Neural cell (in vitro differentiated cells): ENCODE measurements at regions not wholly inside any gene's neighbourhood (a gene's known extent, or its start where the extent isn't known, plus 50 kb on each side); places are given as distances from the start of the nearest gene placed in this dataset.

ENCODE experiments used
- H2AFZ ChIP-seq: fragments of 200-600, 300-800 bp; sonication (generic), shearing (Covaris generic); 2 replicates; pipeline ENCODE4 v1.6.0; 2014; ENCODE audit warnings: low read depth, mild to moderate bottlenecking, antibody characterized with exemption, low read length, moderate library complexity
- H3F3A ChIP-seq: fragments of 200-600 bp; shearing (Covaris generic); 2 replicates; pipeline ENCODE4 v1.6.1; 2016; ENCODE audit warnings: mild to moderate bottlenecking, moderate library complexity, mixed read lengths, antibody characterized with exemption, low read length; ENCODE audit not compliant: insufficient read depth, poor library complexity, severe bottlenecking
- H3K27ac ChIP-seq: fragments of 200-600, 300-800 bp; sonication (generic), shearing (Covaris generic); 2 replicates; pipeline ENCODE4 v1.5.1; 2014; ENCODE audit warnings: mild to moderate bottlenecking, low read length, moderate library complexity
- H3K27me3 ChIP-seq: fragments of 300-800, 200-600 bp; sonication (generic), shearing (Covaris generic); 2 replicates; pipeline ENCODE4 v1.6.0; 2014; ENCODE audit warnings: mild to moderate bottlenecking, low read depth, low read length, moderate library complexity; ENCODE audit not compliant: insufficient read depth
- H3K36me3 ChIP-seq: fragments of 300-800, 200-600 bp; sonication (generic), shearing (Covaris generic); 2 replicates; pipeline ENCODE4 v1.5.1; 2014; ENCODE audit warnings: mild to moderate bottlenecking, antibody characterized with exemption, low read length, moderate library complexity; ENCODE audit not compliant: insufficient read depth
- H3K4me2 ChIP-seq: fragments of 300-800, 200-600 bp; sonication (generic), shearing (Covaris generic); 2 replicates; pipeline ENCODE4 v1.6.0; 2014; ENCODE audit warnings: mild to moderate bottlenecking, low read length
- H3K4me3 ChIP-seq: fragments of 300-800, 200-600 bp; sonication (generic), shearing (Covaris generic); 2 replicates; pipeline ENCODE4 v1.5.1; 2014; ENCODE audit warnings: mild to moderate bottlenecking, low read length, moderate library complexity
- H3K79me2 ChIP-seq: fragments of 200-600 bp; shearing (Covaris generic); replicated peaks from 2 replicates; pipeline ENCODE4 v1.6.0; 2014; ENCODE audit warnings: mild to moderate bottlenecking, low read length, moderate library complexity; ENCODE audit not compliant: insufficient read depth
- H3K9ac ChIP-seq: fragments of 300-800, 200-600 bp; sonication (generic), shearing (Covaris generic); 2 replicates; pipeline ENCODE4 v1.6.1; 2016; ENCODE audit warnings: mild to moderate bottlenecking, low read length, mixed read lengths
- H3K9me2 ChIP-seq: fragments of 200-600 bp; shearing (Covaris generic); 2 replicates; pipeline ENCODE4 v1.6.1; 2016; ENCODE audit warnings: mild to moderate bottlenecking, low read length, mixed read lengths; ENCODE audit not compliant: insufficient read depth
- H3K9me3 ChIP-seq: fragments of 200-600, 300-800 bp; sonication (generic), shearing (Covaris generic); 2 replicates; pipeline ENCODE4 v1.6.1; 2016; ENCODE audit warnings: mild to moderate bottlenecking, mixed run types, low read length, moderate library complexity, mixed read lengths
- H4K20me1 ChIP-seq: fragments of 200-600 bp; shearing (Covaris generic); 2 replicates; pipeline ENCODE4 v1.6.1; 2016; ENCODE audit warnings: mild to moderate bottlenecking, mixed run types; ENCODE audit not compliant: insufficient read depth
- CTCF ChIP-seq: fragments of 450-650 bp; IDR thresholded peaks from 2 replicates; pipeline ENCODE4 v1.5.1; 2014; ENCODE audit warnings: antibody characterized with exemption, mild to moderate bottlenecking, moderate library complexity; ENCODE audit not compliant: poor library complexity, severe bottlenecking
- EP300 ChIP-seq: fragments of 450-650 bp; conservative IDR thresholded peaks from 2 replicates; pipeline ENCODE4 v1.6.1; 2014; ENCODE audit warnings: antibody characterized with exemption, mild to moderate bottlenecking, moderate library complexity; ENCODE audit not compliant: poor library complexity, severe bottlenecking
- EZH2 ChIP-seq: fragments of 200-600, 300-800 bp; shearing (Covaris generic), sonication (generic); IDR thresholded peaks from 2 replicates; pipeline ENCODE4 v1.6.1; 2014; ENCODE audit warnings: antibody characterized with exemption, low read length, borderline replicate concordance, mild to moderate bottlenecking; ENCODE audit not compliant: insufficient read depth, poor library complexity, severe bottlenecking
- MXI1 ChIP-seq: fragments of 450-650 bp; conservative IDR thresholded peaks from 2 replicates; pipeline ENCODE4 v1.6.1; 2014; ENCODE audit warnings: antibody characterized with exemption, mild to moderate bottlenecking; ENCODE audit not compliant: poor library complexity, severe bottlenecking
- POLR2AphosphoS5 ChIP-seq: IDR thresholded peaks from 2 replicates; pipeline ENCODE4 v1.6.1; 2012
- RAD21 ChIP-seq: fragments of 450-650 bp; conservative IDR thresholded peaks from 2 replicates; pipeline ENCODE4 v1.6.1; 2014; ENCODE audit warnings: antibody characterized with exemption, mild to moderate bottlenecking, moderate library complexity
- REST ChIP-seq: IDR thresholded peaks from 2 replicates; pipeline ENCODE4 v1.6.1; 2012; ENCODE audit warnings: borderline replicate concordance
- SMC3 ChIP-seq: fragments of 450-650 bp; conservative IDR thresholded peaks from 2 replicates; pipeline ENCODE4 v1.6.1; 2014; ENCODE audit warnings: antibody characterized with exemption, mild to moderate bottlenecking, moderate library complexity; ENCODE audit not compliant: poor library complexity
- TAF1 ChIP-seq: IDR thresholded peaks from 2 replicates; pipeline ENCODE4 v1.6.1; 2012; ENCODE audit warnings: low read depth

GRCh38 chr4:108397850-108398249 is 222.5 kb upstream of the RPL34 start:
- Histone ChIP-seq H3K9me2 (no peaks in the 10 kb centered on the region), H3K36me3 (no peaks in the 10 kb centered on the region), H3K4me3 (no peak overlapping the region), H3F3A (no peaks in the 10 kb centered on the region), H3K4me2 (no peak overlapping the region), H3K9ac (no peak overlapping the region), H3K9me3 (no peaks in the 10 kb centered on the region), H3K27me3 (no peaks in the 10 kb centered on the region), H3K79me2 (no peaks in the 10 kb centered on the region), H2AFZ (no peak overlapping the region), H4K20me1 (no peaks in the 10 kb centered on the region), H3K27ac (no peak overlapping the region)
- TF ChIP-seq SMC3 (no peak), TAF1 (no peak), MXI1 (no peak), RAD21 (no peak), EP300 (no peak), REST (no peak), POLR2AphosphoS5 (no peak), EZH2 (no peak), CTCF (no peak)

- Histone ChIP-seq H3K27ac (no peak overlapping the region), H3K9me3 (no peaks in the 10 kb centered on the region), H3K27me3 (no peaks in the 10 kb centered on the region), H3K36me3 (no peaks in the 10 kb centered on the region), H3K9me2 (no peaks in the 10 kb centered on the region), H3K9ac (no peak overlapping the region), H3K4me3 (no peak overlapping the region), H3F3A (no peaks in the 10 kb centered on the region), H4K20me1 (no peaks in the 10 kb centered on the region), H3K4me2 (no peak overlapping the region), H3K79me2 (no peaks in the 10 kb centered on the region), H2AFZ (no peak overlapping the region)
- TF ChIP-seq EP300 (no peak), POLR2AphosphoS5 (no peak), SMC3 (no peak), MXI1 (no peak), CTCF (no peak), REST (no peak), EZH2 (no peak), RAD21 (no peak), TAF1 (no peak)
These were observed 223.4 kb upstream of the RPL34 start for GRCh38 chr4:108396900-108397497.
